Nucleus accumbens (tissue), 56 donors: ENCODE measurements at regions not wholly inside any gene's neighbourhood (a gene's known extent, or its start where the extent isn't known, plus 50 kb on each side); places are given as distances from the start of the nearest gene placed in this dataset.

Experiments
- DNase-seq, 56 donors: peaks; one replicate each; lab custom pipeline; 2025; lab: John Stamatoyannopoulos, UW

DNA sequence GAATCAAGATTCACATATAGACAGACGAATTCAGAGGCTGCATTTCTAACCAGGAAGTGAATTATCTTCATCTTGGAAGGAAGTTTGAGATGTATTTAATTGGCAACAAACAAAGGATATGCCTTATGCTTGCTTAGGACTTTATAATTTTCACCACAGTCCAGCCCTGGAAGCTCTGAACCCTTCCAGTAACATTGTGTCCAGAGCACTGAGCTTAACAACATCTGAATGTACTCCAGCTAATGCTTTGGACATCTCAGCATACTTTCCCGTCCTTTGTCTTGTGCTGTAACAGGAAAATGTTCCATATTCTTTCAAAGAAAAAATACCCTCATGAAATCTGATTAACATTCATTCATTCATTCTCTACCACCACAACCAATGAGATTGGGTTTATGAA, 136.3 kb upstream of the SPATS2L start:
- no peak for DNase-seq

DNA sequence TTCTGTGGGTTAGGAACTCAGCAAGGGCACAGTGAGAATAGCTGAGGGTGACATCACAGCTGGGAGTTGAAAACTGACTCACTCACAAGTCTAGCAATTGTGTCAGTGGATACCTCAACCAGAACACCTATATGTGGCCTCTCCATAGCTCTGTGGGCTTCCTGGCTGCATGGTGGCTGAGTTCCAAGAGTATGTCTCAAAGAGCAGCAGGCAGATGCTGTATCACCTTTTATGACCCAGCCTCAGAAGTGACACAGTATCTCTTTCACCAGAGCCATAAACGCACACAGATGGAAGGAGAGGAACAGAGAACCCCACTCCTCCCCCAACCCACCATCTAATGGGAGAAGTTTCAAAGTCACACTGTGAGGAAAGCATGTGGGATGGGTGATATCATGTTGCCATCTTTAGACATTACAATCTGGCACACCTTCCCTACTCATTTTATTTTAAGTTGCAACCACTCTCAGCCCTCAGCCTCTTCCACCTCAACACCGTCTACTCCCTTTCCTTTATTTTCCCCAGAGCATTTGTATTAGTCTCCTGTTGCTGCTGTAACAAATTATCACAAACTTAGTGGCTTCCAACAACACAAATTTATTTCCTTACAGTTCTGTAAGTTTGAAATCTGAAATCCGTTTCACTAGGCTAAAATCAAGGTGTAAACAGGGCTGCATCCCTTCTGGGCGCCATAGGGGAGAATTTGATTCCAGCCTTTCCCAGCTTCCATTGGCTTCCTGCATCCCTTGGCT, 134.6 kb upstream of the SPATS2L start:
- no peak for DNase-seq

GRCh38 chr2:200172521-200172920, 134.0 kb upstream of the SPATS2L start:
- no peak for DNase-seq

DNA sequence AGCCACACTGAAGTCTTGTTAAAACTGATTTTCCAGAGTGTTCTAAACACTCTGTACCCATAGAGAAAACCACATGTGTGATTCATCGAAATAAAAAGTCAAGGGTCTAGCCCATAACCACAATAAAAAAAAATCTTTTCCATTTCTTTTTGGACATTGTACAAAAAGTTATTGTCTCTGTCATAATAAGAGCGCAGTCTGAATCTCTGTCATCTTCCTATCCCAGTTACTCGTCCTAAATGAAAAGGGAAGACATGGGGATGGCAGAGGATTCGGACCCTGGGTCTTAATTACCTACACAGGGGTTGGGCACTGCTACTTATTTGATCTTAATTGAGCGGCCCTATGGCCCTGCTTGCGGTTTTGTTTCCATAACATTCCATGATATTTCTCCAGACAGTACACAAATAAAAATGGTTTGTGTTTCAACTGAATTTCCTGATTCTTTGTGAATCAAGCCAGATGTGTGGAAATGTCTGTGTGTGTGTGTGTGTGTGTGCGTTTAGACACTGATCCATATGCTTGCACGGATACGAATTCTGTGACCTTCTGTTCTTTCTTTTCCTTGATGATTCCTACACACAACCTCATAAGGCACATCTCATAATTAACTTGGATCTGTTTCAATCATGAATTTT, 133.4 kb upstream of the SPATS2L start:
- no peak for DNase-seq

GRCh38 chr2:200173691-200174090, 132.8 kb upstream of the SPATS2L start:
- no peak for DNase-seq

- no peak for DNase-seq
Observed at GRCh38 chr2:200174433-200175216, 131.9 kb upstream of the SPATS2L start.

GRCh38 chr2:200177971-200178911, 128.3 kb upstream of the SPATS2L start:
- peak in 1 of 56 donors; percentile 10 for DNase-seq

GRCh38 chr2:200179151-200179550, 127.3 kb upstream of the SPATS2L start:
- DNase-seq = no peak

DNA sequence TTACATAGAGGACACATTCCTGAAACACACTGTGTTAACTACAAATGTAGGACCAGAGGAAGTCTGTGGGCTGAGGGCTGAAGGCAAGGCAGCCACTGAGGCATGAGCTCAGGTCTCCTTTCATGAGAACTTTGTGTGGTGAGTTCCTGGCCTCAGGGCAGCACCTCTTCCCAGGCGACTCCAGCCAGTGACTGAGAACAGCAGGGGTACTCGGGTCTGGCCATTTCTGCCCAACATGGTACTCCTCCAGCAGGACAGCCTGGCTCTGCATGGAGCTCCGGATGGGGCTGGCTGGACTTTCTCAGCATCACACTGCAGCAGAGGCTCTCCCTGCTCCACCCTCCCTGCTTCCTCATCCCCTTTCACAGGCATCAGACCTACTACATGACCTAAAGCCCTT, 125.5 kb upstream of the SPATS2L start:
- DNase-seq = no peak

GRCh38 chr2:200181755-200182154, 124.7 kb upstream of the SPATS2L start:
- no peak for DNase-seq

DNA sequence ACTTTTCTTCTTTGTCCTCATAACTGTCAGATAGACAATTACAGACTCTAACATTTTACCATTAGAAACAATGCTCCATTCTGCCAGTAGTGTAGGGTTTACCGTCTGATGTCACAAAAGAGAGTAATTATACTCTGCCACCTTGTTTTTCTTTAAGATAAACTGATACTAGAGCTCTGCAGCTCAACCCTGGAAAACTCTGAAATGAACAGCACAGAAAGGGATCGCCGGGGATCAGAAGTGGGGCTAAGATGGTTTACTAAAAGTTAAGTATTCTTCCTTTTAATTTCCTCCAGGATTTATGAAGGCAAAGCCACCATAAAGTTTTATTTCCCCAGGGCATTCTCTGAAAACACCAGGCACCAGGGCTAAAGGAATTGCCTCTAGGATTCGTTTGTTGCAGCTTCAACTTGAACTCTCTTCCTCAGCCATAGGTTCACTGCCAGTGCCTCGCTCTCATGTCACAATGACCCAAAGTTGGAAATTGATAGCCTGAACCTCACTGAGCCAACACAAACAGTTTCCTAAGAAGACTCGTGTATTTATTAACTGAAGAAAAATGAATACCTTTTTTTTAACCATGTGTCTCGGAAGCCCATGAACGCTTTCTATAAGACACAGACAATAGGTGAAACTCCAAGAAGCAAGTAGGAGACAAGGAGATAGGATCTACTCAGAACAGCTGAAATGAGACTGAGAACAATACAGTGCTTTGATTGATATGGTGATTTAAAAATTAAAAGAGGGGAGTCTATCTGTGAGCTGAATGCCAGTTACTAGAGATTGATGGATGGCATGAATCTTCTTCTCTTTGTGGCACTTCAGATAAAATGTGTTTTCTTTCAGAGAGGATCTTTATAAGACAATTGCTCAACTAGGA, 121.5 kb upstream of the SPATS2L start:
- no peak for DNase-seq

DNA sequence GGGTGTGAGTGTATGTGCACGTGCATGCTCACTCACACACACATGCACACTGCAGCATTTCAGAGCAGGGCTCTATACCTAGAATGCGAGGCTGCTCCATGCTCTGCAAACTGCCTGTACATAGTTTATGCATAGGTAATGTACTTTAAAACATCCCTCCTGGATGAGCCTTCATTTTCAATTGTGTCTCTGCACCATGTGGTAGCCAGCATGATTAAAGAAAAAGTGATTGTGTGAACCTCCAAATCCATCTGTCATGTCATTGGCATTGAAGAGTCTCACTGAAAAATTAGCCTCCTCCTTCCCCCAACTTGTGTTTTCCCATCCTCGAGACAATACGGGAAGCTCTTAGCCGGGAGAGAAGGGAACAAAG, 120.9 kb upstream of the SPATS2L start:
- no peak for DNase-seq

DNA sequence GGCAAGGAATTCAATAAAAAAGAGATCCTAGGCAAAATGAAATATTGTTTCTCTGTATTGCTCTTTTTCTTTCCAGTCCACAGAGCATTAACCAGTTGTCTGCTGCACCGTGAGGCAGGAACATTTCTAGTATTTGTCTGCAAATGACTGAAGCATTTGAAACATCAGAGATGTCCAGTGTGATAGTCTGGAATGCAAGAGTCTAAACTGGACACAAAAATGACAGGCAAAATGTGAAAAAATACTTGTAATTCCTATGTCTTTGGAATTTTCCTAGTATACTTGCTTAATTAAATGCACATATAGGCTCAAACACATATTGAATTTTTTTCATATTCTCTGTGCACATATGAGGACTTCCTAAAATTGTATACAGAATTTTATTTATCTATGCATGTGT, 120.5 kb upstream of the SPATS2L start:
- no peak for DNase-seq

GRCh38 chr2:200188876-200189275, 117.6 kb upstream of the SPATS2L start:
- no peak for DNase-seq

DNA sequence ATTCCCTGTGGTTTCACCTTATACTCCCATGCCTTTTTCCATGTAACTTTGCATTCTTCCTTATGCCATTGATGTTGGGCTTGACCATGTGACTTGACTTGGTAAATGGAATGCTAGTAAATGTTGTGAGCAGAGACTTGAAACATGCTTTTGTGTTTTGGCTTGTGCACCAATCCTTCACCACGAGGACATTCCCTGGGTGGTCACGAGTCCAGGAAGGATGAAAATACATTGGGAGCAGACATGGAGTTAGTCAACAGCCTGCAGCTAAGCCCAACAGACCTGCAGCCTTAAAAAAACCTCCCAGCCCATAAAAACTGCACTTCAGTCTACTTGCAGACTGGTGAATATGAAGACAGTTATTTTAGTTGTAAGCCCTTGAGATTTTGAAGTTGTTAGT, 116.5 kb upstream of the SPATS2L start:
- DNase-seq = no peak

- no peak for DNase-seq
Observed at GRCh38 chr2:200193331-200193730, 113.2 kb upstream of the SPATS2L start.

- DNase-seq = no peak
Observed at GRCh38 chr2:200193791-200194190, 112.7 kb upstream of the SPATS2L start.

GRCh38 chr2:200194746-200195145, 111.7 kb upstream of the SPATS2L start:
- no peak for DNase-seq

GRCh38 chr2:200199005-200199404, 107.5 kb upstream of the SPATS2L start:
- no peak for DNase-seq
